Tibial nerve (tissue), 4 donors: ENCODE measurements at regions not wholly inside any gene's neighbourhood (a gene's known extent, or its start where the extent isn't known, plus 50 kb on each side); places are given as distances from the start of the nearest gene placed in this dataset.

Experiments used
- DNase-seq, 2 donors: peaks; one replicate each; pipeline ENCODE4 v3.0.0-alpha.2; 2019; ENCODE audit warnings: low spot score in 2 of 2
- H3K27ac ChIP-seq, 4 donors: fragments of 200-600 bp; sonication (generic) in 3 of 4; one replicate each; pipeline ENCODE4 v1.5.1; 2017 to 2019; ENCODE audit warnings: mild to moderate bottlenecking in 1 of 4
- H3K27me3 ChIP-seq, 2 donors: fragments of 200-600 bp; sonication (generic) in 1 of 2; one replicate each; pipeline versions ENCODE4 v1.5.1 to v1.6.0; 2017 to 2019
- H3K36me3 ChIP-seq, 3 donors: fragments of 200-600 bp; sonication (generic); one replicate each; pipeline ENCODE4 v1.5.1; 2018 to 2019
- H3K4me1 ChIP-seq, 4 donors: fragments of 200-600 bp; sonication (generic) in 3 of 4; one replicate each; pipeline ENCODE4 v1.5.1; 2017 to 2019
- H3K4me3 ChIP-seq, 4 donors: fragments of 200-600 bp; sonication (generic) in 3 of 4; one replicate each; pipeline ENCODE4 v1.5.1; 2017 to 2019; ENCODE audit warnings: mild to moderate bottlenecking in 1 of 4, moderate library complexity in 1 of 4
- H3K9me3 ChIP-seq, 4 donors: fragments of 200-600 bp; sonication (generic) in 3 of 4; one replicate each; pipeline ENCODE4 v1.5.1; 2017 to 2019
- CTCF ChIP-seq, 5 experiments: fragments of 200-600 bp in 3 of 5; fragments of 450-650 bp in 2 of 5; sonication (generic) in 3 of 5; IDR thresholded peaks; one replicate each; pipeline ENCODE4 v1.5.1; 2016 to 2019; ENCODE audit warnings: antibody characterized with exemption in 5 of 5, mild to moderate bottlenecking in 3 of 5, moderate library complexity in 2 of 5
- EP300 ChIP-seq, 2 donors: sonication (generic); formaldehyde crosslinking; IDR thresholded peaks; one replicate each; pipeline ENCODE4 v1.6.1; 2017; ENCODE audit warnings: antibody characterized with exemption in 2 of 2, mild to moderate bottlenecking in 1 of 2
- POLR2A ChIP-seq, 2 donors: fragments of 450-650 bp; IDR thresholded peaks; one replicate each; pipeline ENCODE4 v1.6.1; 2017; ENCODE audit warnings: antibody characterized with exemption in 2 of 2, mild to moderate bottlenecking in 2 of 2, moderate library complexity in 2 of 2
- WGBS, 2 donors: methylation state at CpG; one replicate each; pipeline ENCODE4 v1.1.5; 2018; 5-methylcytosine and 5-hydroxymethylcytosine counted together

- TF ChIP-seq CTCF (IDR thresholded peaks at IDR 0.05): no peak
- no peak for TF ChIP-seq EP300 (IDR thresholded peaks at IDR 0.05)
- TF ChIP-seq POLR2A (IDR thresholded peaks at IDR 0.05): no peak
- Histone ChIP-seq H3K4me3 (no peak overlapping the region), H3K36me3 (no peaks in the 10 kb centered on the region), H3K9me3 (no peaks in the 10 kb centered on the region), H3K27ac (no peak overlapping the region), H3K4me1 (no peaks in the 10 kb centered on the region), H3K27me3 (peaks cover 0 to 16% of the 10 kb centered on the region in 2 donors)
- WGBS, 2 donors: 89 to 95% methylated on average over 13 of the region's 13 CpGs
- DNase-seq: no peak
Observed at GRCh38 chr5:167580608-167581007, 710.8 kb upstream of the WWC1 start.

- no peak overlapping the region for H3K27ac ChIP-seq
- peaks cover 0 to 5% of the 10 kb centered on the region in 2 donors for H3K27me3 ChIP-seq
- no peaks in the 10 kb centered on the region for H3K36me3 ChIP-seq
- H3K9me3 ChIP-seq: no peaks in the 10 kb centered on the region
- WGBS, 2 donors: 69 to 71% methylated on average over 2 of the region's 2 CpGs
- TF ChIP-seq CTCF (IDR thresholded peaks at IDR 0.05): no peak
- no peak for TF ChIP-seq POLR2A (IDR thresholded peaks at IDR 0.05)
- TF ChIP-seq EP300 (IDR thresholded peaks at IDR 0.05): no peak
- H3K4me3 ChIP-seq: no peak overlapping the region
- no peak for DNase-seq
- peaks cover 0 to 1% (median 0%) of the 10 kb centered on the region in 4 donors for H3K4me1 ChIP-seq
Observed at GRCh38 chr5:167582283-167582682, 709.2 kb upstream of the WWC1 start.

- no peaks in the 10 kb centered on the region for H3K27me3 ChIP-seq
- WGBS, 2 donors: 49% methylated on average over 6 of the region's 6 CpGs
- no peak overlapping the region for H3K4me3 ChIP-seq
- no peaks in the 10 kb centered on the region for H3K9me3 ChIP-seq
- TF ChIP-seq POLR2A (IDR thresholded peaks at IDR 0.05): no peak
- no peak for TF ChIP-seq CTCF (IDR thresholded peaks at IDR 0.05)
- TF ChIP-seq EP300 (IDR thresholded peaks at IDR 0.05): no peak
- peaks cover 0 to 5% (median 0%) of the 10 kb centered on the region in 4 donors for H3K4me1 ChIP-seq
- DNase-seq: no peak
- no peaks in the 10 kb centered on the region for H3K36me3 ChIP-seq
- no peak overlapping the region for H3K27ac ChIP-seq
Observed at GRCh38 chr5:167582886-167583285, 708.6 kb upstream of the WWC1 start.

GRCh38 chr5:167585184-167585583 lies 706.3 kb upstream of the WWC1 start:
- H3K27me3 ChIP-seq: no peaks in the 10 kb centered on the region
- no peak for DNase-seq
- no peak for TF ChIP-seq EP300 (IDR thresholded peaks at IDR 0.05)
- no peak for TF ChIP-seq CTCF (IDR thresholded peaks at IDR 0.05)
- TF ChIP-seq POLR2A (IDR thresholded peaks at IDR 0.05): no peak
- H3K4me1 ChIP-seq: peaks cover 0 to 5% (median 0%) of the 10 kb centered on the region in 4 donors
- H3K9me3 ChIP-seq: no peaks in the 10 kb centered on the region
- no peak overlapping the region for H3K4me3 ChIP-seq
- no peaks in the 10 kb centered on the region for H3K36me3 ChIP-seq
- H3K27ac ChIP-seq: no peak overlapping the region
- 90 to 91% methylated on average over 2 of the region's 2 CpGs for WGBS, 2 donors

- Histone ChIP-seq H3K4me3 (no peak overlapping the region), H3K36me3 (no peaks in the 10 kb centered on the region), H3K9me3 (no peaks in the 10 kb centered on the region), H3K27ac (no peak overlapping the region), H3K27me3 (no peaks in the 10 kb centered on the region), H3K4me1 (peaks cover 0 to 5% (median 0%) of the 10 kb centered on the region in 4 donors)
- 61 to 63% methylated on average over 5 of the region's 5 CpGs for WGBS, 2 donors
- DNase-seq: no peak
- TF ChIP-seq EP300 (IDR thresholded peaks at IDR 0.05): no peak
- TF ChIP-seq CTCF (IDR thresholded peaks at IDR 0.05): peak in 3 of 5 experiments; percentile 11 to 24 (median 18)
- no peak for TF ChIP-seq POLR2A (IDR thresholded peaks at IDR 0.05)
Observed at GRCh38 chr5:167587772-167588437, 703.5 kb upstream of the WWC1 start.
